B cell (primary cell): ENCODE measurements at regions not wholly inside any gene's neighbourhood (a gene's known extent, or its start where the extent isn't known, plus 50 kb on each side); places are given as distances from the start of the nearest gene placed in this dataset.

Source experiments
- ATAC-seq: fragments of 200-7000 bp; cut with Tn5 transposase; one replicate; pipeline ENCODE4 v1.10.0; 2021; ENCODE audit warnings: low read depth, mild to moderate bottlenecking, moderate number of reproducible peaks, moderate library complexity
- CTCF ChIA-PET: fragments of 350-600 bp; sonication (Branson Sonifier 250); formaldehyde crosslinking; loops from one replicate; lab custom pipeline; 2021; ENCODE audit warnings: antibody characterized with exemption, inconsistent platforms; lab: Charles Lee
- POLR2A ChIA-PET: fragments of 350-600 bp; sonication (Branson Sonifier 250); formaldehyde crosslinking; loops from one replicate; lab custom pipeline; 2021; ENCODE audit warnings: antibody characterized with exemption; lab: Charles Lee
- DNase-seq: peaks from one replicate; pipeline ENCODE4 v3.0.0; 2013
- H2AFZ ChIP-seq: 2 replicates; pipeline ENCODE4 v1.6.1; 2012; ENCODE audit warnings: mild to moderate bottlenecking, low read depth, low read length; ENCODE audit not compliant: insufficient read depth, poor library complexity, severe bottlenecking
- H3K27ac ChIP-seq, 2 donors: 1 replicate in 1 of 2; 2 replicates in 1 of 2; pipeline ENCODE4 v1.5.1; 2012 to 2013; ENCODE audit warnings: low read length in 2 of 2, mild to moderate bottlenecking in 2 of 2, moderate library complexity in 1 of 2
- H3K27me3 ChIP-seq, 4 experiments: fragments of 200-600 bp in 1 of 4; sonication (generic) in 1 of 4; replicated peaks in 1 of 4; 1 replicate in 2 of 4; 2 replicates in 2 of 4; pipeline versions ENCODE4 v1.6.1 to v1.7.0; 2013 to 2016; ENCODE audit warnings: low read length in 3 of 4, mild to moderate bottlenecking in 2 of 4, mixed read lengths in 1 of 4, moderate library complexity in 1 of 4; ENCODE audit not compliant: insufficient read depth in 4 of 4, control insufficient read depth in 3 of 4; ENCODE audit errors: control extremely low read depth in 1 of 4
- H3K36me3 ChIP-seq, 2 experiments: replicated peaks in 1 of 2; 1 replicate in 1 of 2; 2 replicates in 1 of 2; pipeline versions ENCODE4 v1.6.1 to v1.7.1; 2013; ENCODE audit warnings: low read length in 1 of 2; ENCODE audit not compliant: insufficient read depth in 2 of 2, control insufficient read depth in 1 of 2; ENCODE audit errors: control extremely low read depth in 1 of 2, extremely low read depth in 1 of 2
- H3K4me1 ChIP-seq, 2 donors: fragments of 200-600 bp in 1 of 2; sonication (generic) in 1 of 2; 1 replicate in 1 of 2; 2 replicates in 1 of 2; pipeline versions ENCODE4 v1.5.1 to v1.6.1; 2013 to 2017; ENCODE audit warnings: low read length in 2 of 2; ENCODE audit not compliant: control insufficient read depth in 2 of 2, insufficient read depth in 2 of 2
- H3K4me2 ChIP-seq: replicated peaks from 2 replicates; pipeline ENCODE3; 2012; ENCODE audit warnings: mild to moderate bottlenecking, low read depth, low read length; ENCODE audit not compliant: poor library complexity, severe bottlenecking
- H3K4me3 ChIP-seq, 5 experiments: fragments of 200-600 bp in 1 of 5; sonication (generic) in 1 of 5; 1 replicate in 3 of 5; 2 replicates in 2 of 5; pipeline versions ENCODE4 v1.5.1 to v1.7.0; 2011 to 2016; ENCODE audit warnings: low read length in 4 of 5, mild to moderate bottlenecking in 4 of 5, low read depth in 2 of 5, control low read depth in 1 of 5, moderate library complexity in 1 of 5; ENCODE audit not compliant: insufficient read depth in 1 of 5; ENCODE audit errors: control extremely low read depth in 1 of 5, extremely low read depth in 1 of 5
- H3K79me2 ChIP-seq: fragments of 200-600 bp; sonication (generic); one replicate; pipeline ENCODE4 v1.6.0; 2016; ENCODE audit warnings: low read length; ENCODE audit not compliant: control insufficient read depth, insufficient read depth
- H3K9ac ChIP-seq: fragments of 200-600 bp; sonication (generic); 2 replicates; pipeline ENCODE4 v1.6.1; 2017; ENCODE audit warnings: mild to moderate bottlenecking, low read length, moderate library complexity
- H3K9me3 ChIP-seq, 3 donors: one replicate each; pipeline versions ENCODE4 v1.6.1 to v1.7.1; 2013; ENCODE audit warnings: low read length in 2 of 3; ENCODE audit not compliant: control insufficient read depth in 2 of 3, insufficient read depth in 1 of 3; ENCODE audit errors: control extremely low read depth in 1 of 3
- H4K20me1 ChIP-seq: 2 replicates; pipeline ENCODE4 v1.6.0; 2012; ENCODE audit warnings: mild to moderate bottlenecking, low read length; ENCODE audit not compliant: insufficient read depth, control insufficient read depth, poor library complexity, severe bottlenecking
- H3K27ac Mint-ChIP-seq: one replicate; pipeline ENCODE4 v1.8.0; 2021; ENCODE audit warnings: mixed read lengths
- H3K27me3 Mint-ChIP-seq: one replicate; pipeline ENCODE4 v1.8.0; 2021; ENCODE audit warnings: mixed read lengths
- H3K4me1 Mint-ChIP-seq: one replicate; pipeline ENCODE4 v1.8.0; 2021; ENCODE audit warnings: mixed read lengths
- H3K4me3 Mint-ChIP-seq: one replicate; pipeline ENCODE4 v1.8.0; 2021; ENCODE audit warnings: mixed read lengths
- H3K9me3 Mint-ChIP-seq: one replicate; pipeline ENCODE4 v1.8.0; 2022; ENCODE audit warnings: mixed read lengths; ENCODE audit not compliant: insufficient read depth
- EZH2 ChIP-seq: IDR thresholded peaks from 2 replicates; pipeline ENCODE4 v1.6.1; 2012; ENCODE audit warnings: borderline replicate concordance, low read depth, mild to moderate bottlenecking, moderate library complexity, low read length; ENCODE audit not compliant: insufficient read depth, poor library complexity, severe bottlenecking
- WGBS: methylation state at CpG from one replicate; pipeline ENCODE4 v1.1.5; 2013; ENCODE audit warnings: missing lambda C conversion rate; ENCODE audit not compliant: insufficient coverage; 5-methylcytosine and 5-hydroxymethylcytosine counted together
- intact Hi-C: fragments of 100-400 bp; cut with micrococcal nuclease; formaldehyde crosslinking; loops from one replicate; pipeline ENCODE4 v1.10.0; 2022
- TF ChIP-seq, protein P1 (sequence below): fragments of 200-600 bp; IDR thresholded peaks from one replicate; pipeline ENCODE4 v1.8.0; 2022; ENCODE audit warnings: antibody characterized with exemption, mild to moderate bottlenecking

DNA sequence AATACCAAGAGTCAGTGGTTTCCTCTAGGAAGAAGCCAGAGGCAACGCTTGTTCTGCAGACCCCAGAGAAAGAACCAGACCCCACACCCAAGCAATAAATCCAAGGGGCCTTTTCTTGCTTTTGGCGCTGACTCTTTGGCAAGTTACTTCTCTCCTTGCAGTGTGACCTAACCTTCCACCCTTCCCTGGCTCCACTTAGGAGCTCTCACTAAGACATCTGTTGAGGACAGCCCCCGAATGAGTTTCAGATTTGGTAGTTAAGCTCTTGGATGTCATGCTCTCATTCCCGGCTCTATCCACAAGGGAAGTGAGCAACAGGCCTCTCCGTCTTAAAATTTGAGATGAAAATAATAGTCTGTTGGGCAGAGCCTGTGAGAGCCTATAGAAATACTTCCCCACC is 50.6 kb upstream of the FAM204A start:
- intact Hi-C loops = no loop called here
- no peaks in the 10 kb centered on the region for H3K79me2 ChIP-seq
- peaks cover 0 to 7% (median 4%) of the 10 kb centered on the region in 3 donors for H3K9me3 ChIP-seq
- no peak overlapping the region for H3K4me3 Mint-ChIP-seq
- no peak overlapping the region for H3K27ac Mint-ChIP-seq
- no peak overlapping the region for H2AFZ ChIP-seq
- H4K20me1 ChIP-seq = no peaks in the 10 kb centered on the region
- CTCF ChIA-PET = no interaction called here
- POLR2A ChIA-PET = no interaction called here
- H3K36me3 ChIP-seq = no peaks in the 10 kb centered on the region
- ATAC-seq = no peak
- H3K4me3 ChIP-seq = no peak overlapping the region
- TF ChIP-seq, protein P1, sequence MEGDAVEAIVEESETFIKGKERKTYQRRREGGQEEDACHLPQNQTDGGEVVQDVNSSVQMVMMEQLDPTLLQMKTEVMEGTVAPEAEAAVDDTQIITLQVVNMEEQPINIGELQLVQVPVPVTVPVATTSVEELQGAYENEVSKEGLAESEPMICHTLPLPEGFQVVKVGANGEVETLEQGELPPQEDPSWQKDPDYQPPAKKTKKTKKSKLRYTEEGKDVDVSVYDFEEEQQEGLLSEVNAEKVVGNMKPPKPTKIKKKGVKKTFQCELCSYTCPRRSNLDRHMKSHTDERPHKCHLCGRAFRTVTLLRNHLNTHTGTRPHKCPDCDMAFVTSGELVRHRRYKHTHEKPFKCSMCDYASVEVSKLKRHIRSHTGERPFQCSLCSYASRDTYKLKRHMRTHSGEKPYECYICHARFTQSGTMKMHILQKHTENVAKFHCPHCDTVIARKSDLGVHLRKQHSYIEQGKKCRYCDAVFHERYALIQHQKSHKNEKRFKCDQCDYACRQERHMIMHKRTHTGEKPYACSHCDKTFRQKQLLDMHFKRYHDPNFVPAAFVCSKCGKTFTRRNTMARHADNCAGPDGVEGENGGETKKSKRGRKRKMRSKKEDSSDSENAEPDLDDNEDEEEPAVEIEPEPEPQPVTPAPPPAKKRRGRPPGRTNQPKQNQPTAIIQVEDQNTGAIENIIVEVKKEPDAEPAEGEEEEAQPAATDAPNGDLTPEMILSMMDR = no peak
- TF ChIP-seq EZH2 = no peak
- peaks cover 11% of the 10 kb centered on the region for H3K4me1 Mint-ChIP-seq
- peaks cover 3% of the 10 kb centered on the region for H3K9me3 Mint-ChIP-seq
- no peak overlapping the region for H3K4me2 ChIP-seq
- WGBS = 94% methylated on average over 4 of the region's 5 CpGs
- no peak for DNase-seq
- no peak overlapping the region for H3K27ac ChIP-seq
- no peak overlapping the region for H3K9ac ChIP-seq
- H3K27me3 ChIP-seq = peaks cover 0 to 8% (median 3%) of the 10 kb centered on the region in 4 experiments
- peaks cover 19% of the 10 kb centered on the region for H3K27me3 Mint-ChIP-seq
- H3K4me1 ChIP-seq = peaks cover 5 to 11% of the 10 kb centered on the region in 2 donors
